ENCODE measurements at regions not wholly inside any gene's neighbourhood (a gene's known extent, or its start where the extent isn't known, plus 50 kb on each side); places are given as distances from the start of the nearest gene placed in this dataset.

DNA sequence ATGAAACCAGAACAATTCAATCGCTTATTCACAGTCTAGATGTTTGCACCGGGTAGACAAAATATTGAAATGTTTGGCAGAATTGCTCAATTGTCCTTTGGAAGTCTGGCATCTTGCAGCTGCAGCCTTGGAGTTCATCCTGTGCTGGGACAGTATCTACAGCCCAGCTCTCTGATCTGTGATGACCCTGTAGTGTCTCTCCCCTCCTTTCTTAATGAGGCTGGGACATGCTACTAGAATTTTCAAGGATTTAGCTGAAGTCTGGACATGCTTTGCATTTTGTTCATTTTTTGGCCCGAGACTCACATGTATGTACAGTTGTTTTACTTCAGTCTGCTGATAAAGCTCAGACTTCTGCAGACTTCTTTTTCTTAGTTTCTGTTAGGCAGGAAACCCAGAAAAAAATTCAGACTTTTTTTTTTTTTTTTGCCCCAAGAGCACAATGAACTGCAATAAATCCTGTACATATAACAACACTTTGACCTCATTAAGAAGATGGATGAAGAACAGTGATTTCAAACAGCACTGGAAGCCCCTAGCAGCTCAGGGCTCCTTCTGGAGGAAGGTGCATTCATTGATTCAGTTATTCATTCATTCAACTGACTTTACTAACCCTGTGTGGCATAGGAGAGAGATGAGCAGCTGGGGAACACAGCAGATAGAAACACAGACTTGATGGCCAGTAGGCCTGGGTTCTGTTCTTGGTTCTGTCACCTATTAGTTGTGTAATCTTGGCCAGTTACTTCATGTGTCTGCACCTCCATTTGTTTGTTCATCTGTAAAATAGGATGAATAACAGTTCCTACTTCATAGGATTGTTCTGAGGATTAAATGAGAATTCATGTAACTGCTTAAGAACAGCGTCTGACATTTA is 210.0 kb downstream of the MAP2K4 start:
- TF ChIP-seq POLR2A (IDR thresholded peaks at IDR 0.05; ENCODE audit: low read length) (no peak), GATA1 (IDR thresholded peaks at IDR 0.05; ENCODE audit: low read depth, low read length) (no peak)
